Right lobe of liver (tissue), 4 donors: ENCODE measurements at regions not wholly inside any gene's neighbourhood (a gene's known extent, or its start where the extent isn't known, plus 50 kb on each side); places are given as distances from the start of the nearest gene placed in this dataset.

Experiments used
- POLR2A ChIP-seq: fragments of 450-650 bp; IDR thresholded peaks from one replicate; pipeline ENCODE4 v1.6.1; 2017; ENCODE audit warnings: antibody characterized with exemption, mild to moderate bottlenecking
- TF ChIP-seq, protein P1 (sequence below), 4 donors: fragments of 200-600 bp in 3 of 4; fragments of 450-650 bp in 1 of 4; IDR thresholded peaks; one replicate each; pipeline versions ENCODE4 v1.5.1 to v1.8.0; 2016 to 2022; ENCODE audit warnings: antibody characterized with exemption in 4 of 4, mild to moderate bottlenecking in 2 of 4
- donor health status: DM: no; HTN: no; CAD: no.
- donor health status: DM: no; HTN: no; CAD: no.
- donor health status: DM: no; HTN: yes; CAD: no.

DNA sequence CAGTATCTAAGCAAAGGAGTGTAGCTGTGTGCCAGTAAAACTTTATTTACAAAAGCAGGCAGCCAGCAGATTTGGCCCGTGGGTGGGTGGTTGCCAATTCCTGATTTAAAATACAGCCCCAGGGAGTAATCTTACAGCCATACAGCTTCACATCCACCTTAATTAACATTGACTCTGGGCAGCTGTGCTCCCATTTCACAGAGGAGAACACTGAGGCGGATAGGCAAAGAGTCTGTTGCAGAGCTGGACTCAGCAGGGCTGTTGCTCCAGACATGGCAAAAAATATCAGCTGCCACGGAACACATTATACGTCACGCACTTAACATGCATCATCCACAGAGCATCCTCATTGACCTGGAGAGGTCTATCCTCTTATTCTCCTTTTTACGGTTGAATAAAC, 289.9 kb downstream of the DHX35 start:
- TF ChIP-seq, protein P1, sequence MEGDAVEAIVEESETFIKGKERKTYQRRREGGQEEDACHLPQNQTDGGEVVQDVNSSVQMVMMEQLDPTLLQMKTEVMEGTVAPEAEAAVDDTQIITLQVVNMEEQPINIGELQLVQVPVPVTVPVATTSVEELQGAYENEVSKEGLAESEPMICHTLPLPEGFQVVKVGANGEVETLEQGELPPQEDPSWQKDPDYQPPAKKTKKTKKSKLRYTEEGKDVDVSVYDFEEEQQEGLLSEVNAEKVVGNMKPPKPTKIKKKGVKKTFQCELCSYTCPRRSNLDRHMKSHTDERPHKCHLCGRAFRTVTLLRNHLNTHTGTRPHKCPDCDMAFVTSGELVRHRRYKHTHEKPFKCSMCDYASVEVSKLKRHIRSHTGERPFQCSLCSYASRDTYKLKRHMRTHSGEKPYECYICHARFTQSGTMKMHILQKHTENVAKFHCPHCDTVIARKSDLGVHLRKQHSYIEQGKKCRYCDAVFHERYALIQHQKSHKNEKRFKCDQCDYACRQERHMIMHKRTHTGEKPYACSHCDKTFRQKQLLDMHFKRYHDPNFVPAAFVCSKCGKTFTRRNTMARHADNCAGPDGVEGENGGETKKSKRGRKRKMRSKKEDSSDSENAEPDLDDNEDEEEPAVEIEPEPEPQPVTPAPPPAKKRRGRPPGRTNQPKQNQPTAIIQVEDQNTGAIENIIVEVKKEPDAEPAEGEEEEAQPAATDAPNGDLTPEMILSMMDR (IDR thresholded peaks at IDR 0.05) = no peak
- TF ChIP-seq POLR2A = no peak
